IMR-90 (cell line): ENCODE measurements at regions not wholly inside any gene's neighbourhood (a gene's known extent, or its start where the extent isn't known, plus 50 kb on each side); places are given as distances from the start of the nearest gene placed in this dataset.

Experiments
- ATAC-seq: fragments of 200-7000 bp; cut with Tn5 transposase; 2 replicates; pipeline ENCODE4 v1.9.1; 2020; ENCODE audit warnings: low read depth, mild to moderate bottlenecking, moderate library complexity
- BruUV-seq: library from RNA; stranded (reverse); fragments of 400-500 nt; replicated peaks from 2 replicates; lab custom pipeline; 2021; lab: Mats Ljungman, UMichigan
- CTCF ChIA-PET: fragments of 300-600 bp; formaldehyde crosslinking; extraction: SDS; loops from one replicate; lab custom pipeline; 2021; ENCODE audit warnings: antibody characterized with exemption; lab: Yijun Ruan, JAX
- POLR2A ChIA-PET: fragments of 300-600 bp; sonication (Branson Sonifier 250); formaldehyde crosslinking; loops from one replicate; lab custom pipeline; 2022; ENCODE audit warnings: antibody characterized with exemption; ENCODE audit not compliant: unreplicated experiment; lab: Charles Lee
- DNase-seq: peaks from one replicate; pipeline ENCODE4 v3.0.0; 2013
- H2AFZ ChIP-seq: replicated peaks from 2 replicates; pipeline ENCODE3; 2013; ENCODE audit warnings: low read length, mild to moderate bottlenecking; ENCODE audit not compliant: poor library complexity
- H2AK5ac ChIP-seq: 2 replicates; pipeline ENCODE4 v1.6.1; 2013; ENCODE audit warnings: low read depth, low read length, inconsistent platforms
- H2AK9ac ChIP-seq: replicated peaks from 2 replicates; pipeline ENCODE3; 2013; ENCODE audit warnings: mild to moderate bottlenecking, low read depth, low read length, moderate library complexity; ENCODE audit not compliant: poor library complexity
- H2BK120ac ChIP-seq: 2 replicates; pipeline ENCODE4 v1.6.1; 2013; ENCODE audit warnings: low read depth, low read length, inconsistent platforms
- H2BK15ac ChIP-seq: 3 replicates; pipeline ENCODE4 v1.6.1; 2013; ENCODE audit warnings: low read depth, low read length, inconsistent platforms
- H2BK20ac ChIP-seq: 2 replicates; pipeline ENCODE4 v1.6.1; 2013; ENCODE audit warnings: low read depth, mild to moderate bottlenecking, inconsistent platforms, low read length, moderate library complexity
- H2BK5ac ChIP-seq: 2 replicates; pipeline ENCODE4 v1.6.1; 2013; ENCODE audit warnings: mild to moderate bottlenecking, low read depth, low read length, inconsistent platforms; ENCODE audit not compliant: poor library complexity, severe bottlenecking
- H3K14ac ChIP-seq: replicated peaks from 2 replicates; pipeline ENCODE4 v1.6.1; 2013; ENCODE audit warnings: low read depth, low read length, inconsistent platforms
- H3K18ac ChIP-seq: 2 replicates; pipeline ENCODE4 v1.6.1; 2013; ENCODE audit warnings: low read depth, low read length, control low read depth
- H3K23ac ChIP-seq: 2 replicates; pipeline ENCODE4 v1.6.1; 2013; ENCODE audit warnings: low read depth, low read length, inconsistent platforms
- H3K27ac ChIP-seq: 2 replicates; pipeline ENCODE4 v1.5.1; 2013; ENCODE audit warnings: mild to moderate bottlenecking, control low read depth, low read length; ENCODE audit not compliant: insufficient read depth
- H3K27me3 ChIP-seq: 2 replicates; pipeline ENCODE4 v1.6.1; 2013; ENCODE audit warnings: low read length; ENCODE audit not compliant: control insufficient read depth, insufficient read depth
- H3K36me3 ChIP-seq: 2 replicates; pipeline ENCODE4 v1.6.1; 2013; ENCODE audit warnings: low read length, mixed read lengths; ENCODE audit not compliant: control insufficient read depth, insufficient read depth
- H3K4ac ChIP-seq: 2 replicates; pipeline ENCODE4 v1.6.1; 2013; ENCODE audit warnings: low read depth, low read length, inconsistent platforms
- H3K4me1 ChIP-seq: 2 replicates; pipeline ENCODE4 v1.6.1; 2013; ENCODE audit warnings: low read length, mixed read lengths; ENCODE audit not compliant: control insufficient read depth, insufficient read depth
- H3K4me2 ChIP-seq: 2 replicates; pipeline ENCODE4 v1.6.1; 2013; ENCODE audit warnings: low read depth, mild to moderate bottlenecking, control low read depth, low read length, moderate library complexity
- H3K4me3 ChIP-seq: 2 replicates; pipeline ENCODE4 v1.5.1; 2013; ENCODE audit warnings: low read depth, mild to moderate bottlenecking, control low read depth, low read length, moderate library complexity; ENCODE audit not compliant: insufficient read depth
- H3K56ac ChIP-seq: 2 replicates; pipeline ENCODE4 v1.6.1; 2013; ENCODE audit warnings: low read length, inconsistent platforms; ENCODE audit not compliant: insufficient read depth; ENCODE audit errors: extremely low read depth
- H3K79me1 ChIP-seq, 2 experiments: 2 replicates each; pipeline ENCODE4 v1.6.1; 2013; ENCODE audit warnings: low read length in 2 of 2, inconsistent platforms in 1 of 2, low read depth in 1 of 2
- H3K9ac ChIP-seq: 2 replicates; pipeline ENCODE4 v1.6.1; 2013; ENCODE audit warnings: low read depth, low read length, control low read depth
- H3K9me1 ChIP-seq: 2 replicates; pipeline ENCODE4 v1.6.1; 2013; ENCODE audit warnings: low read length, inconsistent platforms; ENCODE audit not compliant: insufficient read depth
- H3K9me3 ChIP-seq: 2 replicates; pipeline ENCODE4 v1.6.1; 2013; ENCODE audit warnings: low read length; ENCODE audit not compliant: control insufficient read depth, insufficient read depth
- H4K20me1 ChIP-seq: 2 replicates; pipeline ENCODE4 v1.6.1; 2013; ENCODE audit warnings: low read length, inconsistent platforms; ENCODE audit not compliant: insufficient read depth
- H4K5ac ChIP-seq: 2 replicates; pipeline ENCODE4 v1.6.1; 2013; ENCODE audit warnings: mild to moderate bottlenecking, low read depth, low read length, control low read depth
- H4K8ac ChIP-seq, 2 experiments: 2 replicates each; pipeline ENCODE4 v1.6.1; 2013; ENCODE audit warnings: low read depth in 2 of 2, low read length in 2 of 2, control low read depth in 1 of 2, inconsistent platforms in 1 of 2
- H4K91ac ChIP-seq: 2 replicates; pipeline ENCODE4 v1.6.1; 2013; ENCODE audit warnings: low read depth, low read length, inconsistent platforms; ENCODE audit not compliant: insufficient read depth
- CEBPB ChIP-seq: IDR thresholded peaks from 2 replicates; pipeline ENCODE4 v1.6.1; 2012; ENCODE audit warnings: low read depth, low read length, improper control_type of control experiment
- FOS ChIP-seq: fragments of 150-350 bp; IDR thresholded peaks from 2 replicates; pipeline ENCODE4 v1.6.1; 2016; ENCODE audit warnings: low read depth, low read length
- RAD21 ChIP-seq: IDR thresholded peaks from 2 replicates; pipeline ENCODE4 v1.6.1; 2012; ENCODE audit warnings: low read length, improper control_type of control experiment
- RFX5 ChIP-seq: IDR thresholded peaks from 2 replicates; pipeline ENCODE4 v1.8.0; 2012; ENCODE audit warnings: low read depth, mild to moderate bottlenecking, low read length, moderate library complexity
- WGBS, 2 experiments: methylation state at CpG; one replicate each; pipeline versions ENCODE4 v1.1.5 to v1.1.7; 2013; ENCODE audit warnings: missing lambda C conversion rate in 2 of 2; ENCODE audit not compliant: insufficient read length in 1 of 2; ENCODE audit errors: extremely low coverage in 2 of 2; 5-methylcytosine and 5-hydroxymethylcytosine counted together
- dilution Hi-C: fragments of 300-500 bp; cut with HindIII; formaldehyde crosslinking; loops from one replicate; pipeline ENCODE4 v1.14.3; 2018; ENCODE audit warnings: low sequenced_read_pairs; ENCODE audit not compliant: unreplicated experiment
- in situ Hi-C: fragments of 300-500 bp; cut with MboI; formaldehyde crosslinking; loops from 3 replicates; pipeline ENCODE4 v1.14.3; 2019; ENCODE audit warnings: low sequenced_read_pairs, inconsistent platforms, mixed read lengths
- intact Hi-C: fragments of 100-400 bp; cut with micrococcal nuclease; formaldehyde crosslinking; loops from 2 replicates; pipeline ENCODE4 v1.10.0; 2022
- TF ChIP-seq, protein P1 (sequence below): fragments of 150-350 bp; IDR thresholded peaks from 2 replicates; pipeline ENCODE4 v1.6.1; 2017; ENCODE audit warnings: mild to moderate bottlenecking, antibody characterized with exemption, low read length, low read depth
- TF ChIP-seq, protein P2 (sequence below): conservative IDR thresholded peaks from 2 replicates; pipeline ENCODE4 v1.5.1; 2012; ENCODE audit warnings: mild to moderate bottlenecking, low read depth, low read length, improper control_type of control experiment

DNA sequence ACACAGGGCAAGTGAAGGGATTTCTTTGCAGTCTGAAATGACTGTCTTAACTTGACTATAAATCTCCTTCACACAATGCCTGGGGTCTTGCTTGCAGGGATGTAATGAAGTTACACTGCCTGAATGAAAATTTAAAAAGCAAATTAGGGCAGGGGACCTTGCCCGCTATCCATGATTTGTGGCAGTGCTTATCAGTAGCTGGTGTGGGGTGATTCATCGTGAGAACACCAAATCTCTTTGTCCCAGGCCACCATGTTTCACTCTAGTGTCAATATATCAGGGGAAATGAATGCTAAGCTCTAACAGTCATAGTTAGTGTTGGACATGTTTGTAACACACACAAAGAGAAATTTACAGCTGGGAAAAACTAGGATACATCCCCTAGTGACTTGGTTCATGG is 713.7 kb upstream of the EPHA7 start:
- Histone ChIP-seq H2AK5ac (no peak overlapping the region), H3K27me3 (no peaks in the 10 kb centered on the region), H3K18ac (no peak overlapping the region), H4K8ac (no peak overlapping the region), H3K9ac (no peak overlapping the region), H3K79me1 (no peaks in the 10 kb centered on the region), H2BK20ac (no peak overlapping the region), H3K4ac (no peak overlapping the region), H3K9me3 (peaks cover 2% of the 10 kb centered on the region; the same call in 1 of the 2 replicates), H4K20me1 (no peaks in the 10 kb centered on the region), H3K36me3 (no peaks in the 10 kb centered on the region), H3K27ac (no peak overlapping the region), H2BK120ac (no peak overlapping the region), H3K14ac (no peak overlapping the region), H3K56ac (no peak overlapping the region), H4K91ac (no peak overlapping the region), H2BK15ac (no peak overlapping the region), H2AFZ (no peak overlapping the region), H3K4me3 (no peak overlapping the region), H3K23ac (no peak overlapping the region), H2BK5ac (no peak overlapping the region), H3K4me2 (no peak overlapping the region), H4K5ac (no peak overlapping the region), H2AK9ac (no peak overlapping the region), H3K9me1 (no peaks in the 10 kb centered on the region), H3K4me1 (no peaks in the 10 kb centered on the region)
- WGBS, 2 experiments, result no CpG with 5 or more reads among the region's 2 CpGs
- no peak for TF ChIP-seq RFX5
- TF ChIP-seq, protein P1, sequence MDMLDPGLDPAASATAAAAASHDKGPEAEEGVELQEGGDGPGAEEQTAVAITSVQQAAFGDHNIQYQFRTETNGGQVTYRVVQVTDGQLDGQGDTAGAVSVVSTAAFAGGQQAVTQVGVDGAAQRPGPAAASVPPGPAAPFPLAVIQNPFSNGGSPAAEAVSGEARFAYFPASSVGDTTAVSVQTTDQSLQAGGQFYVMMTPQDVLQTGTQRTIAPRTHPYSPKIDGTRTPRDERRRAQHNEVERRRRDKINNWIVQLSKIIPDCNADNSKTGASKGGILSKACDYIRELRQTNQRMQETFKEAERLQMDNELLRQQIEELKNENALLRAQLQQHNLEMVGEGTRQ, result no peak
- TF ChIP-seq FOS, result no peak
- no peak for TF ChIP-seq RAD21
- TF ChIP-seq CEBPB, result no peak
- TF ChIP-seq, protein P2, sequence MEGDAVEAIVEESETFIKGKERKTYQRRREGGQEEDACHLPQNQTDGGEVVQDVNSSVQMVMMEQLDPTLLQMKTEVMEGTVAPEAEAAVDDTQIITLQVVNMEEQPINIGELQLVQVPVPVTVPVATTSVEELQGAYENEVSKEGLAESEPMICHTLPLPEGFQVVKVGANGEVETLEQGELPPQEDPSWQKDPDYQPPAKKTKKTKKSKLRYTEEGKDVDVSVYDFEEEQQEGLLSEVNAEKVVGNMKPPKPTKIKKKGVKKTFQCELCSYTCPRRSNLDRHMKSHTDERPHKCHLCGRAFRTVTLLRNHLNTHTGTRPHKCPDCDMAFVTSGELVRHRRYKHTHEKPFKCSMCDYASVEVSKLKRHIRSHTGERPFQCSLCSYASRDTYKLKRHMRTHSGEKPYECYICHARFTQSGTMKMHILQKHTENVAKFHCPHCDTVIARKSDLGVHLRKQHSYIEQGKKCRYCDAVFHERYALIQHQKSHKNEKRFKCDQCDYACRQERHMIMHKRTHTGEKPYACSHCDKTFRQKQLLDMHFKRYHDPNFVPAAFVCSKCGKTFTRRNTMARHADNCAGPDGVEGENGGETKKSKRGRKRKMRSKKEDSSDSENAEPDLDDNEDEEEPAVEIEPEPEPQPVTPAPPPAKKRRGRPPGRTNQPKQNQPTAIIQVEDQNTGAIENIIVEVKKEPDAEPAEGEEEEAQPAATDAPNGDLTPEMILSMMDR, result no peak
- POLR2A ChIA-PET, result no interaction called here
- CTCF ChIA-PET, result no interaction called here
- ATAC-seq (no peak), DNase-seq (no peak)
- in situ Hi-C loops (no loop called here), dilution Hi-C loops (no loop called here), intact Hi-C loops (no loop called here)
- BruUV-seq, result no TSS peak
